Astrocyte of the spinal cord (primary cell): ENCODE measurements at regions not wholly inside any gene's neighbourhood (a gene's known extent, or its start where the extent isn't known, plus 50 kb on each side); places are given as distances from the start of the nearest gene placed in this dataset.

Experiments used
- DNase-seq: peaks from one replicate; pipeline ENCODE4 v3.0.0; 2011; ENCODE audit warnings: low read depth, low spot score
- H3K4me3 ChIP-seq: 2 replicates; pipeline ENCODE4 v1.5.1; 2011; ENCODE audit warnings: low read depth, mild to moderate bottlenecking, low read length, moderate library complexity
- CTCF ChIP-seq: IDR thresholded peaks from 2 replicates; pipeline ENCODE4 v1.5.1; 2012; ENCODE audit warnings: low read depth, mild to moderate bottlenecking, low read length, inconsistent platforms
- in situ Hi-C: cut with HindIII; loops from 2 replicates; pipeline ENCODE4 v1.10.0; 2017; ENCODE audit warnings: low sequenced_read_pairs

DNA sequence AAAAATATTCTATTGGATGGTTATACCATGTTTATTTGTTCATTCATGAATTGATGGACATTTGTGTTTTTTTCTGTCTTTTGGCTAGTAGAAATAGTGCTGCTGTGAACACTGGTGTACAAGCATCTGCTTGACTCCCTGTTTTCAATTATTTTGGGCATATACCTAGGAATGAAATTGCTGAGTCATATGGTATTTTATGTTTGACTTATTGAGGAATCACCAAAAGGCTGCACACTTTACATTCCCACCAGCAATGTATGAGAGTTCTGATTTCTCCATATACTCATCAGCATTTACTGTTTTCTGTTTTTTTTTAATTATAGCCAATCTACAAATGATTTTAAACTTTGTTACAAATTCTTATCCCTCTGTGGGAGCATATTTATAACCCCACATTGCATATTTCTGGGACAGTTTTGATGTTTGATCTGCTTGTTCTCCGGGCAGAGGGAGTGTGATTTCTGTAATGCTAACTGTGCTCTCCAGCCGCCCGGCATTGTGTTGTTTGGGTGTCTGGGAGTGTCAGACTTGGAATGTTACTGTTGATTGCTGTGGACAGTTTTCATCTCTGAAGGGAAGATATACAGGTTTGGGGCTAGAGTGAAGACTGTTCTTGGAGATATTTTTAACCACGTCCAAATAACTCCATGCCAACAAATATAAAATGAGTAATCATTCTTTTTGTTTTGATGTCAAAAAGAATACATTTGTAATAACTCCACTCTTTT lies 60.5 kb upstream of the PGRMC2 start:
- in situ Hi-C loops = no loop called here
- DNase-seq = no peak
- H3K4me3 ChIP-seq = no peak overlapping the region
- no peak for TF ChIP-seq CTCF

DNA sequence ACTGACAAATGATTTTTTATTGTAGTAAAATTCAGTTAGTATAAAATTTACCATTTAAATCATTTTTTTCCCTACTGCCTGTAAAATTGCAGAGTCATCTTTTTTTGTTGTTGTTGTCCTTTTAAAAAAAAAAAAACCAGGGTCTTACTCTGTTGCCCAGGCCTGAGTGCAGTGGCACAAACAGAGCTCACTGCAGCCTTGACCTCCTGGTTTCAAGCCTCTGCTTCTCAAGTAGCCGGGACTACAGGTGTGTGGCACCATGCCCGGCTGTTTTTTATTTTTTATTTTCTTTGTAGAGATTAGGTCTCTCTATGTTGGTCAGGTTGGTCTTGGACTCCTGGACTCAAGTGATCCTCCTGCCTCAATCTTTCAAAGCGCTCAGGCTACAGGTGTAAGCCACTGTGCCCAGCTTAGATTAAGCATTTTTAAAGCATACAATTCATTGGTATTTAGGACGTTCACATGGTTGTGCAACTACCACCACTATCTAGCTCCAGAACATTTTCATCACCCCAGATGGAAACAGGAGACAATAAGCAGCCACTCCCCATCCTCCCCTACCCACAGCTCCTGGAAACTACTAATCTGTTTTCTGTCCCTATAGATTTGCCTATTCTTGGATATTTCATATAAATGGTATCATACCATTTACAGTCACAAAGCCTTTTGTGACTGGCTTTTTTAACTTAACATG lies 59.7 kb upstream of the PGRMC2 start:
- in situ Hi-C loops = no loop called here
- no peak for TF ChIP-seq CTCF
- no peak overlapping the region for H3K4me3 ChIP-seq
- no peak for DNase-seq

- in situ Hi-C loops = no loop called here
- no peak for TF ChIP-seq CTCF
Measured at GRCh38 chr4:128346054-128346716, 58.6 kb upstream of the PGRMC2 start.

DNA sequence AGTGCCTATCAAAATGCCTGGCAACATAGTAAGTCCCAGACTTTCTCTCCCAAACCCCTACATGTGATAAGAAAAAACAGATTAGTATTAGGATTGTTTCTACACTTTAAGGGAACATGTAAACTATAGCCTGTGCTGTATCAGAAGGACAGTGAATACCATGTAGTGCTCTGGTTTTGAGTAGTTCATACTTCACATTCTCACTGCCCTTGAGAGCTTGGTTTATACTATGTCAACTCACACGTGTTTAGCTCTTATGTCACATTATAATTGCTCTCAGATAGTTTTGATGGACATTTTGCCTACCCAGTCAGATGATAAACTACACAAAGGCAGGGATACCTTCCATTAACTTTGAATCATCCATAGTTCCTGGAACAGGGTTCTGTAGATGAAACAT lies 58.0 kb upstream of the PGRMC2 start:
- in situ Hi-C loops = no loop called here
- no peak for DNase-seq
- TF ChIP-seq CTCF = no peak
- no peak overlapping the region for H3K4me3 ChIP-seq

More at GRCh38 chr4:128346054-128346716, 58.6 kb upstream of the PGRMC2 start:
- DNase-seq = no peak
- H3K4me3 ChIP-seq = no peak overlapping the region

GRCh38 chr4:128342762-128343161 lies 55.1 kb upstream of the PGRMC2 start:
- TF ChIP-seq CTCF = no peak
- in situ Hi-C loops = no loop called here
- no peak overlapping the region for H3K4me3 ChIP-seq
- no peak for DNase-seq

GRCh38 chr4:128341634-128342033 lies 54.0 kb upstream of the PGRMC2 start:
- DNase-seq = no peak

More at GRCh38 chr4:128341634-128342033, 54.0 kb upstream of the PGRMC2 start:
- no peak for TF ChIP-seq CTCF
- no peak overlapping the region for H3K4me3 ChIP-seq
- in situ Hi-C loops = no loop called here
